Brain microvascular endothelial cell (primary cell): ENCODE measurements at regions not wholly inside any gene's neighbourhood (a gene's known extent, or its start where the extent isn't known, plus 50 kb on each side); places are given as distances from the start of the nearest gene placed in this dataset.
A peak's percentile ranks its signal among the peaks of the same experiment; 100 is the strongest.
"Not testable (repeated sequence)": the region's sequence is repeated elsewhere in the genome, so short reads cannot be mapped to it uniquely, and the experiment has no call there.

Experiments used
- DNase-seq: peaks from one replicate; pipeline ENCODE4 v3.0.0-alpha.2; 2020
- H3K27ac ChIP-seq: fragments of 250-450 bp; sonication (Bioruptor Pico); 2 replicates; pipeline ENCODE4 v1.5.1; 2020; ENCODE audit warnings: mild to moderate bottlenecking, moderate library complexity
- H3K27me3 ChIP-seq: fragments of 250-450 bp; sonication (Bioruptor Pico); replicated peaks from 2 replicates; pipeline ENCODE4 v1.5.1; 2020; ENCODE audit warnings: mild to moderate bottlenecking
- H3K36me3 ChIP-seq: fragments of 250-450 bp; sonication (Bioruptor Pico); replicated peaks from 2 replicates; pipeline ENCODE4 v1.5.1; 2020; ENCODE audit warnings: mild to moderate bottlenecking
- H3K4me3 ChIP-seq: 2 replicates; pipeline ENCODE4 v1.5.1; 2011; ENCODE audit warnings: low read depth, mild to moderate bottlenecking, control low read depth, low read length, moderate library complexity
- CTCF ChIP-seq: IDR thresholded peaks from 2 replicates; pipeline ENCODE4 v1.5.1; 2011; ENCODE audit warnings: low read depth, mild to moderate bottlenecking, moderate library complexity, low read length, control low read depth, inconsistent platforms; ENCODE audit errors: missing control alignments
- in situ Hi-C: cut with HindIII; loops from 2 replicates; pipeline ENCODE4 v1.10.0; 2017; ENCODE audit warnings: low sequenced_read_pairs, low pct_ligation_motif_present

GRCh38 chr1:157197906-157198435 is 59.8 kb upstream of the ETV3 start:
- in situ Hi-C loops: no loop called here
- Histone ChIP-seq H3K36me3 (no peaks in the 10 kb centered on the region), H3K27ac (no peak overlapping the region), H3K4me3 (no peak overlapping the region), H3K27me3 (peaks cover 36% of the 10 kb centered on the region)
- DNase-seq: no peak
- TF ChIP-seq CTCF: no peak

GRCh38 chr1:157196670-157197456 is 58.7 kb upstream of the ETV3 start:
- peak; percentile 32 for TF ChIP-seq CTCF
- peaks cover 38% of the 10 kb centered on the region for H3K27me3 ChIP-seq
- H3K36me3 ChIP-seq, H3K27ac ChIP-seq, in situ Hi-C loops, H3K4me3 ChIP-seq, DNase-seq: not testable (repeated sequence)

- H3K27me3 ChIP-seq: peaks cover 38% of the 10 kb centered on the region
- no peak for DNase-seq
- no peak overlapping the region for H3K27ac ChIP-seq
- TF ChIP-seq CTCF: no peak
- in situ Hi-C loops: no loop called here
- H3K4me3 ChIP-seq: no peak overlapping the region
- no peaks in the 10 kb centered on the region for H3K36me3 ChIP-seq
Observed at GRCh38 chr1:157196245-157196543, 58.0 kb upstream of the ETV3 start.

GRCh38 chr1:157195521-157196244 is 57.5 kb upstream of the ETV3 start:
- H3K36me3 ChIP-seq: no peaks in the 10 kb centered on the region
- TF ChIP-seq CTCF: no peak
- H3K27me3 ChIP-seq: peaks cover 35% of the 10 kb centered on the region
- no peak overlapping the region for H3K4me3 ChIP-seq
- in situ Hi-C loops: no loop called here
- no peak for DNase-seq
- H3K27ac ChIP-seq: no peak overlapping the region

- Histone ChIP-seq H3K4me3 (no peak overlapping the region), H3K27ac (no peak overlapping the region), H3K36me3 (no peaks in the 10 kb centered on the region), H3K27me3 (peaks cover 35% of the 10 kb centered on the region)
- no peak for DNase-seq
- in situ Hi-C loops: no loop called here
- TF ChIP-seq CTCF: no peak
Observed at GRCh38 chr1:157194731-157195520, 56.7 kb upstream of the ETV3 start.
